ENCODE measurements at regions not wholly inside any gene's neighbourhood (a gene's known extent, or its start where the extent isn't known, plus 50 kb on each side); places are given as distances from the start of the nearest gene placed in this dataset.

GRCh38 chr11:15584158-15584557, 469.4 kb downstream of the INSC start:
- Histone ChIP-seq H4K20me1 (replicated peaks; ENCODE audit: control insufficient read depth, insufficient read depth, low read length) (no peaks in the 10 kb centered on the region), H3K4me3 (no peak overlapping the region), H3K27ac (ENCODE audit: extremely low read depth, low read depth, low read length) (no peak overlapping the region), H3K9me3 (replicated peaks; ENCODE audit: control insufficient read depth, insufficient read depth, low read depth, low read length) (no peaks in the 10 kb centered on the region), H3K79me2 (ENCODE audit: control insufficient read depth, insufficient read depth, low read length) (no peaks in the 10 kb centered on the region), H3K4me2 (ENCODE audit: insufficient read depth, low read length) (no peak overlapping the region), H2AFZ (ENCODE audit: low read depth, low read length) (no peak overlapping the region), H3K9ac (ENCODE audit: insufficient read depth in 1 of 2, low read depth in 2 of 2, low read length in 2 of 2) (no peak overlapping the region), H3K27me3 (ENCODE audit: control insufficient read depth in 2 of 2, insufficient read depth in 2 of 2, low read length in 2 of 2) (peaks cover 0 to 7% of the 10 kb centered on the region in 2 experiments; a peak in 2 of 5 replicates), H3K4me1 (replicated peaks in 1 of 2; ENCODE audit: control insufficient read depth in 2 of 2, insufficient read depth in 2 of 2, low read length in 2 of 2) (peaks cover 7 to 13% of the 10 kb centered on the region in 2 experiments; a peak in 4 of 5 replicates), H3K36me3 (ENCODE audit: control insufficient read depth, insufficient read depth, low read length) (no peaks in the 10 kb centered on the region), H3K9me1 (ENCODE audit: control insufficient read depth, insufficient read depth, low read length) (peaks cover 3% of the 10 kb centered on the region)
- ATAC-seq = no peak
- BruUV-seq (replicated peaks) = no TSS peak
- WGBS (ENCODE audit: insufficient coverage, low coverage, missing lambda C conversion rate) = 44% methylated on average over 5 of the region's 5 CpGs
- no peak for DNase-seq (ENCODE audit: extremely low read depth in 1 of 4, low spot score in 3 of 4)
- intact Hi-C loops (cut with micrococcal nuclease) = no loop called here
- in situ Hi-C loops (cut with MboI) = no loop called here
- POLR2A ChIA-PET = no interaction called here
- no peak for FAIRE-seq
- CTCF ChIA-PET (ENCODE audit: low intra/inter-chr PET ratio) = no interaction called here
- no peak for TF ChIP-seq ARID1B (IDR thresholded peaks at IDR 0.05)
- TF ChIP-seq ZNF143 (CRISPR knock-in tag; IDR thresholded peaks at IDR 0.05) = no peak
- no peak for TF ChIP-seq ZNF354B (CRISPR knock-in tag; IDR thresholded peaks at IDR 0.05)
- no peak for TF ChIP-seq ZNF586 (CRISPR knock-in tag; conservative IDR thresholded peaks at IDR 0.05)
- TF ChIP-seq SMAD1 (IDR thresholded peaks at IDR 0.05; ENCODE audit: low read depth, low read length, partially characterized antibody) = no peak
- no peak for TF ChIP-seq FIP1L1 (IDR thresholded peaks at IDR 0.05; ENCODE audit: low read depth, low read length, poor library complexity, severe bottlenecking)
- TF ChIP-seq ZNF124 (CRISPR knock-in tag; IDR thresholded peaks at IDR 0.05) = no peak
- TF ChIP-seq MYNN (IDR thresholded peaks at IDR 0.05) = no peak
- TF ChIP-seq MYNN (CRISPR knock-in tag; IDR thresholded peaks at IDR 0.05) = no peak
- no peak for TF ChIP-seq SAP30 (IDR thresholded peaks at IDR 0.05; ENCODE audit: borderline replicate concordance, insufficient read depth, low read depth, low read length, poor library complexity, severe bottlenecking)
- TF ChIP-seq C11orf30 (IDR thresholded peaks at IDR 0.05; ENCODE audit: low read depth) = no peak
- no peak for TF ChIP-seq HDAC3 (IDR thresholded peaks at IDR 0.05; ENCODE audit: borderline replicate concordance, partially characterized antibody)
- no peak for TF ChIP-seq NBN (IDR thresholded peaks at IDR 0.05; ENCODE audit: low read depth)
- TF ChIP-seq CHD7 (IDR thresholded peaks at IDR 0.05; ENCODE audit: low read depth, low read length) = no peak
